ENCODE measurements at regions not wholly inside any gene's neighbourhood (a gene's known extent, or its start where the extent isn't known, plus 50 kb on each side); places are given as distances from the start of the nearest gene placed in this dataset.

DNA sequence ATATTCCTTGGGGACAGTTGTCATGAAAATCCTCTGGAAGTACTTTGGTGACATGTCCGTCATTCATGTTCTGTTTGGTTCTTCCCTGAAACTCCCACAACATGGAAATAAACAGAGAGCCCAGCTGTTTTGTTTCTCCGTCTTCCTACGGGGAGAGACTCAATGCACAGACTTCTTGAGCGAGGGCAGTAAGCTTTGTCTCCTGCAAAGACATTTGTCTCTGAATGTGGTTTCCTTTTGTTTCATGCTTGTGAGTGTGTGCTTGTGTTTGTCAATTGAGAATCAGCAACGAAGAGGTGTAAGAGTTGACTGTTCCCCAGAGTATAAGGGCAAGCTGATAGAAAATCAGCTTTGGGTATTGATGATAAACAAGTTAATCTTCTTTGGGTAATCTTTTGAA, 643.0 kb upstream of the RBFOX1 start:
- DNase-seq (ENCODE audit: low read depth, low spot score) (no peak), FAIRE-seq (no peak)
- H4K20me1 ChIP-seq (ENCODE audit: control insufficient read depth, extremely low read depth, insufficient read depth, low read length) = no peaks in the 10 kb centered on the region
- no peaks in the 10 kb centered on the region for H3K79me2 ChIP-seq (ENCODE audit: control insufficient read depth, insufficient read depth, low read length)
- H3K4me1 ChIP-seq (ENCODE audit: control insufficient read depth, extremely low read depth, insufficient read depth, low read length) = no peaks in the 10 kb centered on the region
- TF ChIP-seq, protein P1, sequence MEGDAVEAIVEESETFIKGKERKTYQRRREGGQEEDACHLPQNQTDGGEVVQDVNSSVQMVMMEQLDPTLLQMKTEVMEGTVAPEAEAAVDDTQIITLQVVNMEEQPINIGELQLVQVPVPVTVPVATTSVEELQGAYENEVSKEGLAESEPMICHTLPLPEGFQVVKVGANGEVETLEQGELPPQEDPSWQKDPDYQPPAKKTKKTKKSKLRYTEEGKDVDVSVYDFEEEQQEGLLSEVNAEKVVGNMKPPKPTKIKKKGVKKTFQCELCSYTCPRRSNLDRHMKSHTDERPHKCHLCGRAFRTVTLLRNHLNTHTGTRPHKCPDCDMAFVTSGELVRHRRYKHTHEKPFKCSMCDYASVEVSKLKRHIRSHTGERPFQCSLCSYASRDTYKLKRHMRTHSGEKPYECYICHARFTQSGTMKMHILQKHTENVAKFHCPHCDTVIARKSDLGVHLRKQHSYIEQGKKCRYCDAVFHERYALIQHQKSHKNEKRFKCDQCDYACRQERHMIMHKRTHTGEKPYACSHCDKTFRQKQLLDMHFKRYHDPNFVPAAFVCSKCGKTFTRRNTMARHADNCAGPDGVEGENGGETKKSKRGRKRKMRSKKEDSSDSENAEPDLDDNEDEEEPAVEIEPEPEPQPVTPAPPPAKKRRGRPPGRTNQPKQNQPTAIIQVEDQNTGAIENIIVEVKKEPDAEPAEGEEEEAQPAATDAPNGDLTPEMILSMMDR (optimal IDR thresholded peaks at IDR 0.05 in 1 of 3, IDR thresholded peaks at IDR 0.05 in 1 of 3, conservative IDR thresholded peaks at IDR 0.05 in 1 of 3; ENCODE audit: extremely low read depth in 1 of 3, insufficient read depth in 2 of 3, low read length in 3 of 3) = no peak
- TF ChIP-seq EZH2 (IDR thresholded peaks at IDR 0.05; ENCODE audit: low read length) = no peak
- no peaks in the 10 kb centered on the region for H3K9me1 ChIP-seq (ENCODE audit: control insufficient read depth, extremely low read depth, insufficient read depth, low read length)
- no peak overlapping the region for H3K9ac ChIP-seq (ENCODE audit: control insufficient read depth, extremely low read depth, insufficient read depth, low read length)
- H3K4me3 ChIP-seq (ENCODE audit: control insufficient read depth in 2 of 3, extremely low read depth in 1 of 3, insufficient read depth in 2 of 3, low read depth in 1 of 3, low read length in 3 of 3) = no peak overlapping the region
- no peak overlapping the region for H3K4me2 ChIP-seq (ENCODE audit: control insufficient read depth, extremely low read depth, insufficient read depth, low read depth, low read length)
- peaks cover 13% of the 10 kb centered on the region for H3K9me3 ChIP-seq (ENCODE audit: control insufficient read depth, low read depth, low read length)
- H3K27ac ChIP-seq (ENCODE audit: control insufficient read depth, insufficient read depth, low read length) = no peak overlapping the region
- H3K27me3 ChIP-seq (ENCODE audit: control insufficient read depth, extremely low read depth, insufficient read depth, low read length) = no peaks in the 10 kb centered on the region
- H2AFZ ChIP-seq (ENCODE audit: control insufficient read depth, low read length) = no peak overlapping the region
- dilution Hi-C loops (cut with MboI; ENCODE audit: extremely low pct_ligation_motif_present, low sequenced_read_pairs) = no loop called here
- no peaks in the 10 kb centered on the region for H3K36me3 ChIP-seq (ENCODE audit: control insufficient read depth in 2 of 2, extremely low read depth in 1 of 2, insufficient read depth in 2 of 2, low read length in 2 of 2)

DNA sequence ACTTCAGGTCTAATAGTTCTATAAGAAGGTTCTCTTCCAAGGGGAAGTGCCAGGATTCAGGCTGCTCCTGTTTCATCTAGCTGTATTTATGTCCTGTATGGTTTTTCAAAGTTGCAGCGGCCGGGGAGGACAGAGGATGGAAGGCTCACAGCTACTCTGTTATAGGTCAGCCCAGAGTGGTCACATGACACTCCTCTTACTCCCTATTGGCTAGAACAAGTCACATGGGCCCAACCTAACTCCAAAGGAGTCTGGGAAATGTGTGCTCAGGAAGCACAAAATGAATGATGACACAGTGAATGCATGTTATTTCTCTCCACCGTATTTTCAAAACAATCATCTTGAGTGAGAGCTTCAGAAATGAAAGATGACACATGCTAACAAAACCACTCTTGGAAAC, 645.1 kb upstream of the RBFOX1 start:
- dilution Hi-C loops (cut with MboI; ENCODE audit: extremely low pct_ligation_motif_present, low sequenced_read_pairs) = no loop called here
- no peaks in the 10 kb centered on the region for H3K36me3 ChIP-seq (ENCODE audit: control insufficient read depth in 2 of 2, extremely low read depth in 1 of 2, insufficient read depth in 2 of 2, low read length in 2 of 2)
- H3K4me1 ChIP-seq (ENCODE audit: control insufficient read depth, extremely low read depth, insufficient read depth, low read length) = no peaks in the 10 kb centered on the region
- H3K27me3 ChIP-seq (ENCODE audit: control insufficient read depth, extremely low read depth, insufficient read depth, low read length) = no peaks in the 10 kb centered on the region
- no peak overlapping the region for H2AFZ ChIP-seq (ENCODE audit: control insufficient read depth, low read length)
- H3K27ac ChIP-seq (ENCODE audit: control insufficient read depth, insufficient read depth, low read length) = no peak overlapping the region
- H3K9ac ChIP-seq (ENCODE audit: control insufficient read depth, extremely low read depth, insufficient read depth, low read length) = no peak overlapping the region
- TF ChIP-seq EZH2 (IDR thresholded peaks at IDR 0.05; ENCODE audit: low read length) = no peak
- TF ChIP-seq, protein P1 (optimal IDR thresholded peaks at IDR 0.05 in 1 of 3, IDR thresholded peaks at IDR 0.05 in 1 of 3, conservative IDR thresholded peaks at IDR 0.05 in 1 of 3; ENCODE audit: extremely low read depth in 1 of 3, insufficient read depth in 2 of 3, low read length in 3 of 3) = no peak
- no peaks in the 10 kb centered on the region for H3K9me1 ChIP-seq (ENCODE audit: control insufficient read depth, extremely low read depth, insufficient read depth, low read length)
- no peak overlapping the region for H3K4me2 ChIP-seq (ENCODE audit: control insufficient read depth, extremely low read depth, insufficient read depth, low read depth, low read length)
- peaks cover under 1% of the 10 kb centered on the region for H3K9me3 ChIP-seq (ENCODE audit: control insufficient read depth, low read depth, low read length)
- FAIRE-seq = no peak
- DNase-seq (ENCODE audit: low read depth, low spot score) = no peak
- H4K20me1 ChIP-seq (ENCODE audit: control insufficient read depth, extremely low read depth, insufficient read depth, low read length) = no peaks in the 10 kb centered on the region
- no peaks in the 10 kb centered on the region for H3K79me2 ChIP-seq (ENCODE audit: control insufficient read depth, insufficient read depth, low read length)
- no peak overlapping the region for H3K4me3 ChIP-seq (ENCODE audit: control insufficient read depth in 2 of 3, extremely low read depth in 1 of 3, insufficient read depth in 2 of 3, low read depth in 1 of 3, low read length in 3 of 3)

All from keratinocyte (primary cell).